ENCODE measurements at regions not wholly inside any gene's neighbourhood (a gene's known extent, or its start where the extent isn't known, plus 50 kb on each side); places are given as distances from the start of the nearest gene placed in this dataset.

DNA sequence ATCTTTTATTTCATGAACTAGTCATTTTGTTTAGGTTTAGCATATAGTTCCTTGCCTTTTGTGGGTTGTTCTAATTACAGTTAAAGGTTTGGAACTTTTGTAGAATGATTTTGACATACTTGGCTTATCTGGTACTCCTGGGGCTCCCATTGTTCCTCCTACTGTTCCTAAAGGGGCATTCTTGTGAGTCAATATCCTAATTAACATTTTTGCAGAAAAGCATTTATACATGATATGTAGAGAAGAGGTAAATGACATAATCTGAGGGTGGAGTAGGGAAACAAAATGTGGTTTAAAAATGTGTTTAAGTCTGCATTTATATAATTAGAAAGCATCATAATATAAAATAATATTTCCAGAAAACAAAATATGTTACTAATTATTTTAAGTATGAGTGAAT is 529.2 kb downstream of the FAT4 start:
- Mint-ChIP-seq H3K27ac (ENCODE audit: unreplicated experiment) (no peak overlapping the region), H3K27me3 (ENCODE audit: unreplicated experiment) (no peaks in the 10 kb centered on the region), H3K36me3 (ENCODE audit: low read depth, unreplicated experiment) (no peaks in the 10 kb centered on the region), H3K9me3 (ENCODE audit: unreplicated experiment) (no peaks in the 10 kb centered on the region), H3K4me3 (ENCODE audit: unreplicated experiment) (no peak overlapping the region), H3K4me1 (ENCODE audit: unreplicated experiment) (no peaks in the 10 kb centered on the region)
- no peak for DNase-seq (ENCODE audit: low spot score)
- TF ChIP-seq CTCF (IDR thresholded peaks at IDR 0.05; ENCODE audit: unreplicated experiment), result no peak

DNA sequence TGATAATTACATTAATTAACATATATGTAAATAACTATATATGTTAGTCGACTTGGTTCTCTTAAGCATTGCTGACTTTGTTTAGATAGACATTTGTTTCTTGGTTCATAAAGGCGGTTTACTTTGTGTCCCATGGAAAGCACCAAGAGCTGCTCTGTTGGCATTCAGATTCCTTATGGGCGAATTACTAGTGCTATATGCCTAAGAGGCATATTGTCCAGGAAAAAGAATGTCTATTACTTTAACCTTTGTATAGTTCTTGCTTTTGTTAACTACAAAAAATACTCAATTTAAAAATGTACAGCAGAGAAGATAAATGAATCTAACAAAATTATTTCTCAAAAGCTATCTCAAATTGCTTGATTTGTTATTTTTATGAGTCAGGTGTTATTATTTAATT is 532.8 kb downstream of the FAT4 start:
- H3K36me3 Mint-ChIP-seq (ENCODE audit: low read depth, unreplicated experiment), result no peaks in the 10 kb centered on the region
- no peak for DNase-seq (ENCODE audit: low spot score)
- H3K27me3 Mint-ChIP-seq (ENCODE audit: unreplicated experiment), result no peaks in the 10 kb centered on the region
- no peak overlapping the region for H3K27ac Mint-ChIP-seq (ENCODE audit: unreplicated experiment)
- H3K4me1 Mint-ChIP-seq (ENCODE audit: unreplicated experiment), result no peaks in the 10 kb centered on the region
- no peaks in the 10 kb centered on the region for H3K9me3 Mint-ChIP-seq (ENCODE audit: unreplicated experiment)
- H3K4me3 Mint-ChIP-seq (ENCODE audit: unreplicated experiment), result no peak overlapping the region
- TF ChIP-seq CTCF (IDR thresholded peaks at IDR 0.05; ENCODE audit: unreplicated experiment), result no peak

- H3K4me1 Mint-ChIP-seq (ENCODE audit: unreplicated experiment), result no peaks in the 10 kb centered on the region
- H3K27ac Mint-ChIP-seq (ENCODE audit: unreplicated experiment), result no peak overlapping the region
- H3K36me3 Mint-ChIP-seq (ENCODE audit: low read depth, unreplicated experiment), result no peaks in the 10 kb centered on the region
- no peak for TF ChIP-seq CTCF (IDR thresholded peaks at IDR 0.05; ENCODE audit: unreplicated experiment)
- no peak overlapping the region for H3K4me3 Mint-ChIP-seq (ENCODE audit: unreplicated experiment)
- DNase-seq (ENCODE audit: low spot score), result no peak
- no peaks in the 10 kb centered on the region for H3K9me3 Mint-ChIP-seq (ENCODE audit: unreplicated experiment)
- no peaks in the 10 kb centered on the region for H3K27me3 Mint-ChIP-seq (ENCODE audit: unreplicated experiment)
These were observed 535.1 kb downstream of the FAT4 start for GRCh38 chr4:125849869-125850268.

- H3K4me3 Mint-ChIP-seq (ENCODE audit: unreplicated experiment), result no peak overlapping the region
- H3K36me3 Mint-ChIP-seq (ENCODE audit: low read depth, unreplicated experiment), result no peaks in the 10 kb centered on the region
- DNase-seq (ENCODE audit: low spot score), result no peak
- H3K9me3 Mint-ChIP-seq (ENCODE audit: unreplicated experiment), result no peaks in the 10 kb centered on the region
- no peak overlapping the region for H3K27ac Mint-ChIP-seq (ENCODE audit: unreplicated experiment)
- H3K27me3 Mint-ChIP-seq (ENCODE audit: unreplicated experiment), result no peaks in the 10 kb centered on the region
- H3K4me1 Mint-ChIP-seq (ENCODE audit: unreplicated experiment), result no peaks in the 10 kb centered on the region
- no peak for TF ChIP-seq CTCF (IDR thresholded peaks at IDR 0.05; ENCODE audit: unreplicated experiment)
These were observed 577.0 kb downstream of the FAT4 start for GRCh38 chr4:125891597-125892258.

- Mint-ChIP-seq H3K27me3 (ENCODE audit: unreplicated experiment) (no peaks in the 10 kb centered on the region), H3K9me3 (ENCODE audit: unreplicated experiment) (no peaks in the 10 kb centered on the region), H3K4me1 (ENCODE audit: unreplicated experiment) (no peaks in the 10 kb centered on the region)
These were observed 590.0 kb downstream of the FAT4 start for GRCh38 chr4:125904802-125905201.

More at GRCh38 chr4:125904802-125905201, 590.0 kb downstream of the FAT4 start:
- TF ChIP-seq CTCF (IDR thresholded peaks at IDR 0.05; ENCODE audit: unreplicated experiment), result no peak
- Mint-ChIP-seq H3K27ac (ENCODE audit: unreplicated experiment) (no peak overlapping the region), H3K4me3 (ENCODE audit: unreplicated experiment) (no peak overlapping the region), H3K36me3 (ENCODE audit: low read depth, unreplicated experiment) (no peaks in the 10 kb centered on the region)
- DNase-seq (ENCODE audit: low spot score), result no peak
